T1000 (cell line): ENCODE measurements at regions not wholly inside any gene's neighbourhood (a gene's known extent, or its start where the extent isn't known, plus 50 kb on each side); places are given as distances from the start of the nearest gene placed in this dataset.

Source experiments
- DNase-seq: peaks from one replicate; lab custom pipeline; 2025; ENCODE audit warnings: mixed read lengths; lab: John Stamatoyannopoulos, UW

DNA sequence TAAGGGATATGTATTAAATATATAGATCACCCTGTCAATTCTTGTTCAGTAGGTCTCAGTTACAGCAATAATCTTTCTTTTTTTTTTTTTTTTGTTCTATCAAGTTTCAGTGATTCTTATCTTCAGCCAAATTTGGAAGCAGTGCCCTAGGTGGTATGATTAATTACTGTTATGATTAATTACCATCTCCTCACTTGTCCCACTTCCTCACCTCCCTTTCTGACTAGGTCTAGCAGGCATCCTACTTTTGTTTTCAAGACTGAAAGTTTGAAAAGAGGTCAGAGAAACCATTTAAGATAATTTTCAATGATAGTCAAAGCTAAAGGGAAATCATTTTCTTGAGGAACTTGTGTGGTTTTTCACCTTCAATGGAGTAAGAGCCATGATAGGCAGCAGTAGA, 144.0 kb upstream of the CNTN4 start:
- DNase-seq = no peak

DNA sequence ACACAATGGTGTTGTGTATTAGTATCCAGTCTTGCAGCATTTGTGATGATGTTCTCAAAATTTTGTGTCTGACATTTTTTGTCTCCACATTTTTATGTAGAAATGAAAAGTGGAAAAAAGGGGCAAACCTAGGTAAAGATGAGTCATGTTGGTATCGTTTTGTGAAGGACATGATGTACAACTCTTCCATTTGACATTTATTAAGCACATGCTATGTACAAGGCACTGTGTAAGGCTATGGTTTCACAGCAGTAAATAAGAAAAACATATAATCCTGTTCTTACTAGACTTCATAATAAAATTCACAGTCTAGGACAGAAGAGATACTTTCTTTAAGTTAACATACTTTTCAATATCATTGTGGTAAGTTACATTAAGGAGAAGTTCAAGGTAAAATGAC, 143.5 kb upstream of the CNTN4 start:
- no peak for DNase-seq

DNA sequence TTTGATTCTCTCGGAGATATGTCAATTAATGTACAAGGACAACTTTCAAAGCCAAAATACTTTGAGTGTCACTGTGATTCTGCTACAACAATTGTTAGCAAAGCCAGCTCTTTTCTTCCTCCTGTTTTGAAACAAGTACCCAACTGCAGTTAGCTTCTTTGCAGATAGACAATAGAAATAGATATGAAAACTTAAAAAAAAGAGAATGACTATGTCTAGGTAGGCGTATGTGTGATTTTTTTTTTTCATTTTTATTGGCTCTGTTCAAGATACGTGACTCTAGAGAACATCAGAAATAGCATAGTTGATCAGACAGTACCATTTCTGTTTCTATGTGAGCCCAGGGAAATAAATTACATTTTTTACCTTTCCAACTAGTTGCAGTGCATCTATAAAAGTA, 142.9 kb upstream of the CNTN4 start:
- DNase-seq = no peak

DNA sequence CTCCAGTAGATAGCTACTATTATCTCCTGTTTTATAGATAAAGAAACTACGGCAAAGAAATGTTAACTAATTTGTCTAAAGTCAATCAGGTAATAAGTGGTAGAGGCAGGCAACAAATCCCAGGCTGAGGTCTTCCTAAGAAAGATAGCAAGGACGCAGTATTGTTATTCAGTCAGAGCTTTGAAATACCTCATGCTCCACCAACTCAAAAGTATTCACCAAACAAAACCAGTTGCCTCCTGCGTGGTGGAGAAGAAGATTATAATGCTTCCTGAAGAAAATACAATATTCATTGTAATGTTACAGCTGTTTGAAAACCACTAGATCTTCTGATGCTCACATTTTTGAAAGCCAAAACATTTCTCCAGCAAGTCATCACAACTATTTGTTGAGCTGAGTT, 138.2 kb upstream of the CNTN4 start:
- DNase-seq = no peak

DNA sequence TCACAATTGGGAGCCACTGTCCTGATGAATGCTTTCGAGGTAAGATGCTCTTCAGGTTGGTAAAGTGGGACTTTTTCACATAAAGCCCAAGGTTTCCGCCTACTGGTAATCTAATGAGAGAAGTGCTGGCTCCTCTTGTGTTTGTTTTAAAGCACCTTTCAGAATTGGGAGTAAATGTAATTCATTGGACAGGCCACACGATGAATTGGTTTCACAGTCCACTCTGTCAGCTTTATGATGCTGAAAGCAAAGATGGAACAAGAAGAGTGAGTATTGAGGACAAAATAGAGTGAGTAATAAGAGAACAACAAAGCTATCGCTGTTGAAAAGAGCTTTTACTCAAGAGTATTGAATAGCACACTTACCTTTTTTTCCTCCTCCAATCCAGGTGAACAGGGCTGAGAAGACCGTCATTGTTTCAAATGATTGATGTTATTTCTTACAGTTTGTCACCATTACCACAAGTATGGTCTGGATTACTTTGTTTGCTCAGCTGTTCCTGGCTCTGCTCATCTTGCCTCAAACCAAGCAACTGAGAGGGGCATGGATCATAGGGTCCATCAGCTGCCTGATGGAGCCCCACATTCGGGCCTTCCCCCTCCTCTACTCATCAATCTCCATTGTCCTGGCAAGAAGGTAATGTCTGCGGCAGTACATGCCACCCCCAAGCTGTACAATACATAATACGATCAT, 136.1 kb upstream of the CNTN4 start:
- no peak for DNase-seq

DNA sequence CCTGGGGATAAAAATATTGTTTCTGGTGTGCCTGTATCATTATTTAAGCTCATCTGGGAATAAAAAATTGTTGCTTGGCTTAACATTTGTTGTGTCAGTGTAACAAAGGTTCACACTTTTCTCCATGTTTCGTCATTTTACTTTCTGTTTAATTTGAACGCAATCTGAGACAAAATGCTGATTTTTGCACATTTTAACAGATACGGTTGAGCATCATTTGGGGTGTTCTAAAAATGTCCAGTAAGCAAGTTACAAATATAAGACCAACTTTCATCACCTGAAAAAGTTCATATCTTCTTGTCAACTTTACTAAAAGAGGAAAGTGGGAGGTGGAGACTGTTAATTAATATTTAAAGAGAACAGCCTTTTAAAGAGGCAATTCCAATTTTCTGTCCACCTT, 134.8 kb upstream of the CNTN4 start:
- no peak for DNase-seq

DNA sequence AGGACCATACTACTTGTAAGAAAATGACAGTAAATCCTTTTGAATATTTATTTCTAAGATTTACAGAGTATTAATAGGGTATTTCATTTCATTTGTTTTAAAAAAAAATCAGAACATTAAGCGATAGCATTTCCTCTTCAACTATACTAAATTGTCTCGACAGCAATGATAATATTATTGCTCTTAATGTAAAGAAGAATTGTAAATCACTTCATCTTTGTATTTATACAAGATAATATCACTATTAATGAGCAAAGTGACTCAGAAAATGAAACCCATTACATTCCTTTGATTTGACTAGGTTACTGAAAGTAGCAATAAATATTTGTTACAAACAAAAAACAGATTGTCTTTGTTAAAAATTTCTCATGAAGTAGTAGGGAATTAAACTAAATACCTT, 131.1 kb upstream of the CNTN4 start:
- no peak for DNase-seq

DNA sequence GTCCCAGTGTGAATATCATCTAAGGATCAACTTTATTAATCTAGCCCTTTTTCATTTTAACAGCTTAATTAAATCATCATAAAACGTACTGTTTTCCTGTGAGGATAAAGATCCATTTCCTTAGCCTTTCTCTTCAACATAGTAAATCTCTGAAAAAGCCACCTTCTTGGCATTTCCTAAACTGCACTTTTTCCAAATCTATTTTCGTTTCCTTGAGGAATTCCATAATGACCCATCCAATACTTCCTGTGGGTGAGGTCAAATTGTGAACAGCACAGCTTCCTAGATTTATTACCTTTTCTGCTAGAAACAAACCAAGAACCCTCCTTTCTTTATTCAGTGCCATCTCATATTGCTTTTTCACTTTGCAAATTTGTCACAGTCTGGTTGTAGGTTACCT, 129.4 kb upstream of the CNTN4 start:
- DNase-seq = no peak

DNA sequence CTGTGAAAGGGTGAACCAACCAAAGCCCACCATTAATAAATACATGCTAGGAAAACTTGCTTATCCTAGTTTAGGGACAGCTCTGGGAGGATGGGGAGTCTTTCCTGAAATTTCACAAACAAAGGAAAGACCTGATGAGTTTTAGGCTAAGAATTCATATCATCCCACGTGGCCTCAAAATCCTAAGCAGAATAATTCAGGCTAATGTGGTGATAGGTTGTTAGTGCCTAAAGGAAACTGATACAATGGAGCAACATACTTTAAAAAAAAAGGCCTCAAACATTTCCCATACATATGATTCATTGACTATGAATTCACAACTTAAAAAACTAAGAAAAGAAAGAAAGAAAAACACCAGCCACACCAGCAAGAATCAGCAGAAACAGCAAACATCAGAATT, 126.9 kb upstream of the CNTN4 start:
- DNase-seq = no peak

DNA sequence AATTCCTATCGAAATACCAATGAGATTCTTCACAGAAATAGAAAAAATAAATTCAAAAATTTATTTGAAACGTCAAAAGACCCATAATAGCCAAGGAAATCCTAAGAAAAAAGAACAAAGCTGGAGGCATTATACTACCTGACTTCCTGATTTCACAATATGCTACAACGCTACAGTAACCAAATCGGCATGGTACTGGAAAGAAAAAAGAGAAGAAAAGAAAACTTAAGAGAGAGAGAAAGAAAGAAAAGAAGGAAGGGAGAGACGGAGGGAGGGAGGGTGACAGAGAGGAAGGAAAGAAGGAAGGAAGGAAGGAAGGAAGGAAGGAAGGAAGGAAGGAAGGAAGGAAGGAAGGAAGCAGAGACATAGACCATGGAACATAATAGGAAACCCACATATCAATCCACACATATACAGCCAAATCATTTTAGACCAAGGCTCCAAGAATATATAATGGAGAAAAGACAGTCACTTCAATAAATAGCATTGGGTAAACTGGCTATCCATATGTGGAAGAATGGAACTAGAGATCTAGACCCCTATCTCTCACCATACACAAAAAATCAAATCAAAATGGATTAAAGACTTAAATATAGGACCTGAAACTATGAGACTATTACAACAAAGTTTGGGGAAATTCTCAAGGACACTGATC, 118.6 kb upstream of the CNTN4 start:
- no peak for DNase-seq

DNA sequence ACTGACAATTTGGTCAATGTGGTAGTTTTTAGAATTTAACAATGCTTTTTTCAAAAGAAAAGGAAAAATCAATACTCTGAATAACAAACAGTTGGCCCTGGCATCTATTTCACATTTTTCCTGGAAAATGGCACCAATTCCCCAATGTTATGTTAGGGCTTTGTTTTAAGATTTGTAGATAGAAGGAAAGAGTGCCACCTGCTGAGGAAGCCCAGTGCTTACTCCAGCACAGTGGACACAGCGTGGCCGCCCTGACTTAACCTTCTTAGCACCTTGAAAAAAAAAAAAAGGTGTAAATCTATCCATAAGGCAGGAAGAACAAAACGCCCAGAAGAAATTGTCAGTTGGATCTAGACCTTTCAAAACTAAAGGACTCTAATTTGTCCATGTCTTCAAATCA, 110.7 kb upstream of the CNTN4 start:
- no peak for DNase-seq

DNA sequence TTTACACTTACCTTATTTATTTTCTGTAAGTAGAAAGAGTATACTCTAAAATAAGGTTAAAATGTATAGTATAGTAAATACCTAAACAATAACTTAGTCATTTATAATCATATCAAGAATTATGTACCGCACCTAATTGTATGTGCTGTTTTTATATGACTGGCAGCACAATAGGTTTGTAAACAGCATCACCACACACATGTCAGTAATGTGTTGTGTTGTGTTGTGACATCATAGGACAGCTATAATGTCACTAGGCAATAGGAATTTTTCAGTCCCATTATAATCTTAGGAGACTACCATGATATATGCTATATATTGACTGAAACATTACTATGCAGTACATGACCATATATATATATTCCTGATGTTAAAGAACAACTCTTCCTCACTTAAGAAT, 99.9 kb upstream of the CNTN4 start:
- DNase-seq = no peak

DNA sequence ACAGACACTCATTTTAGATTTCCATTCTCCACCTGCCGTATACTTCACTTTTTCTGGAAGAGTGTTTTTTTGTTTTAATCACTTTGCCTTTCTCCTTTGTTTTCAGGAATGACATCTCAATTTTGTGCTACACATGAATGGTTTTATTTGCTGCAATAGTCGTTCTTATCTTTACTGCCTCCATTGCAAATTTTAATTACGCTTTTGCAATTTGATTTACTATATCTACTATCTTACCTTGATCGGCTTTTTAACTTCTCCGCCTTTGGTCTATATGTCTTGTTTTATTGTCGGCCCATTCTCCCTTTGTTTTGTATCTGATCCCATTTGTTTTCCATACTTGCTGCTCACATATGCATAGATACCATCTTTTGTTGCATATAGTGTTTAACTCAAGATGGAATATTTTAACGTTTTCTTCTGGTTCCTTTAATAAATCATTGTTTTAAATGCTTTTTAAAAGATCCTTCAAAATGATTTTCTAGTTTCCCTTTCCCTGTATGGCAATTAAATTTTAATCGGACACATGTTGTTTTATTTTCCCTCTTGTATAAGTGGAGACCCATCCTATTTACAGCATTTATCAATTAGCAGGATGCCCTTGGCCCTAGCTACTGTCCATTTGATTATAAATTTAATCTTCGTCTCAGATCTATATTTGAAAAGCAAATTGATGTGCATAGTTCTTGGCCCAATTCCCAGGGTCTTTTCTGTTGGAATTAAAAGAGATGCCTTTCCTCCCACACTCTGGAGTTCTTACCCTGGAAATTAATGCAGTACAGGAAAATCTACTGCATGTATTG, 97.2 kb upstream of the CNTN4 start:
- DNase-seq = no peak

DNA sequence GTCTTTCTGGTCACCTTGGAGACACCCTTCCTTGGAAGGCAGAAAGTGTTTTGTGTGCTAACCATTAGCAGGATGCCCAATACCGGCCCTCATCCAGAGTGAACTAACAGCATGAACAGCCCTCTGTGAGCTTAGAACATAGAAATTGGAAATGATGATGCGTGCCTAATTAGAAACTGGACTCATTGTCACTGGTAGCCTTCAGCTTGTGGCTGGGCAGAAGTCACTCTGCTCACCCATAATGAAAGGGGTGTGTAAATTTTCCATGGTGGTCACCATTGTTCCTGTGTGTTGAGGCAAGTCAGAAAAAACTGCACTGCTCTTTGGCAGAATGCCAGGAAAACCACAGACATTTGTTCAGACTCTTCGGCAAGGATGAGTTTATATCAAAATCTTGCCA, 74.7 kb upstream of the CNTN4 start:
- no peak for DNase-seq

DNA sequence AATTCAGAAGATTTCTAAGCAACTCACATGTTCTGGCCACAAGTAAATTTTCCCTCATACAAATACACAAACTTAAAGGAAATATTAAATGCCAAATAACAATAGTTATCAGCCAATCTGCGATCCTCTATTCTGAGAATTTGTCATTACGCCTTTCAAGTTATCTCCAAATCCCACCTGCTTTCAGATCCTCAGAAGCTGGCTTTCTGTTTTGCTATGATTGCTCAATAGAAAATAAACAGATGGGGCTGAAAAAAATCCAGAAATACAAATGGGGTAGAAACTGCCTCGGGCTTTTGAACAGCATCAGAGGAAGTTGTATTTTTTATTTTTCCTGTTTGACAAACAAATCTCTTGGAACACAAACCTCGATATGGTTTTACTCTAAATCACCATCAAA, 74.0 kb upstream of the CNTN4 start:
- no peak for DNase-seq

DNA sequence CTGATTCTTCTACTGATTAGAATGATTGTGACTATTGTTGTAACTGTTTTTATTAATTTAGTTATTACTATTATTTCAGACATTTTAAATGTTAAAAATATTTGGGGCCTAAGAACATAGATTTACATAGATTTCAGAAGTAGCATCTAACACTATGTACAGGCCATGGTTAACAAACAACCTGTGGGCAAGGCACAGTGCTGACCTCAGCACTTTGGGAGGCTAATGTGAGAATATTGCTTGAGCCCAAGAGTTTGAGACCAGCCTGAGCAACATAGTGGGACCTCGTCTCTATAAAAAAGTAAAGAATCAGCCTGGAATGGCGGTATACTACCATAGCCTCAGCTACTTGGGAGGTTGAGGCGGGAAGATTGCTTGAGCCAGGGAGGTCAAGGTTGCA, 69.1 kb upstream of the CNTN4 start:
- DNase-seq = no peak

DNA sequence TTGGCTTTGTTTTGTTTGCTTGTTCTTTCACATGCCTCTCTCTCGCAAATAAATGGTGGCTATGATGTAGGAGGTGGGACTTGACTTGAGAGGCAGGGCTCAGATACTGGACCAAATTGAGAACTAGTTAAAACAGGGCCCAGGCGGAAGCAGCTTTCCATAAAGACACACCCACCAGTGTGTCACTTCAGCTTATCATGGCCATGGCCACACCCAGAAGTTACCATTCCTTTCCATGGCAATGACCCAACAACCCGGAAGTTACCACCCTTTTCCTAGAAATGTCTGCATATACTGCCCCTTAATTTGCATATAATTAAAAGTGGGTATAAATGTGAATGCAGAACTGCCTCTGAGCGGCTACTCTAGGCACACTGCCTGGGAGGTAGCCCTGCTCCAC, 62.6 kb upstream of the CNTN4 start:
- DNase-seq = no peak

DNA sequence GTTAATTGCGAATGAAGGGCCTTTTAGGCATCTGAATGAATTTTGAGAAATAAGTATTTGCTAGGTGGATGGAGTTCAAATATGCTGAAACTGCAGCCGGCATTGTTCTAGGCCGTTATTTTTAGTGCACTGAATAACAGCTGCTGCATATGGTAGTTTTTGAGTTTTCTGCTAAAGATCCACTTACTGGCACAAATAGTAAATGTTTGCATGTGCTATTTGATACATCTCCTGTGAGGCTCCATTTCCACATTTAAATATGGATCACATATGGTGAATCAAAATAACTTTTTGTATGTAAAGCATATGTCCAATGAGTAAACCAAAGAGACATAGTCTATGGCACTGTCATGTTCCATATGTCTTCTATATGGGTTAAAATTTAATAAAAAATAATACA, 56.7 kb upstream of the CNTN4 start:
- DNase-seq = no peak
